Right lobe of liver (tissue), 6 donors: ENCODE measurements at regions not wholly inside any gene's neighbourhood (a gene's known extent, or its start where the extent isn't known, plus 50 kb on each side); places are given as distances from the start of the nearest gene placed in this dataset.

Source experiments
- ATAC-seq, 4 donors: fragments of 200-7000 bp; cut with Tn5 transposase; one replicate each; pipeline ENCODE4 v1.9.1; 2020; ENCODE audit warnings: mild to moderate bottlenecking in 4 of 4, moderate library complexity in 4 of 4
- DNase-seq, 3 donors: peaks; one replicate each; pipeline ENCODE4 v3.0.0-alpha.2; 2020
- H3K27ac ChIP-seq, 3 donors: fragments of 200-600 bp; one replicate each; pipeline ENCODE4 v1.8.0; 2022
- H3K27me3 ChIP-seq, 2 donors: fragments of 200-600 bp; one replicate each; pipeline ENCODE4 v1.8.0; 2022
- H3K36me3 ChIP-seq, 4 donors: fragments of 200-600 bp; sonication (generic) in 1 of 4; one replicate each; pipeline versions ENCODE4 v1.5.1 to v1.8.0; 2017 to 2022; ENCODE audit warnings: control low read depth in 1 of 4
- H3K4me1 ChIP-seq, 4 donors: fragments of 200-600 bp; sonication (generic) in 1 of 4; one replicate each; pipeline versions ENCODE4 v1.5.1 to v1.8.0; 2017 to 2022; ENCODE audit warnings: control low read depth in 1 of 4
- H3K4me3 ChIP-seq, 3 donors: fragments of 200-600 bp; one replicate each; pipeline ENCODE4 v1.8.0; 2022
- H3K9me3 ChIP-seq, 4 donors: fragments of 200-600 bp; sonication (generic) in 1 of 4; one replicate each; pipeline versions ENCODE4 v1.5.1 to v1.8.0; 2017 to 2022; ENCODE audit warnings: control low read depth in 1 of 4
- CTCF ChIP-seq, 4 donors: fragments of 200-600 bp in 3 of 4; fragments of 450-650 bp in 1 of 4; IDR thresholded peaks; one replicate each; pipeline versions ENCODE4 v1.5.1 to v1.8.0; 2016 to 2022; ENCODE audit warnings: antibody characterized with exemption in 4 of 4, mild to moderate bottlenecking in 2 of 4
- POLR2A ChIP-seq: fragments of 450-650 bp; IDR thresholded peaks from one replicate; pipeline ENCODE4 v1.6.1; 2017; ENCODE audit warnings: antibody characterized with exemption, mild to moderate bottlenecking
- WGBS: methylation state at CpG from one replicate; pipeline ENCODE4 v1.1.6; 2018; ENCODE audit warnings: low coverage, low lambda C conversion rate; ENCODE audit not compliant: insufficient coverage; ENCODE audit errors: missing lambda C conversion rate; 5-methylcytosine and 5-hydroxymethylcytosine counted together
- intact Hi-C, 2 donors: fragments of 100-400 bp; cut with DNase I; formaldehyde crosslinking; loops; one replicate each; pipeline versions ENCODE4 v1.11.2 to v1.14.1; 2022
- donor health status: DM: no; HTN: yes; CAD: no.
- donor health status: DM: no; HTN: no; CAD: no.
- donor health status: DM: no; HTN: no; CAD: no.
- donor health status: DM: no; HTN: yes; CAD: no.
- donor health status: DM: no; HTN: yes; CAD: no.

GRCh38 chr6:14310960-14311359, 193.4 kb downstream of the CD83 start:
- Histone ChIP-seq H3K27ac (no peak overlapping the region), H3K4me1 (peaks cover 0 to 27% (median 12%) of the 10 kb centered on the region in 4 donors), H3K9me3 (no peaks in the 10 kb centered on the region), H3K4me3 (no peak overlapping the region), H3K36me3 (no peaks in the 10 kb centered on the region), H3K27me3 (no peaks in the 10 kb centered on the region)
- TF ChIP-seq CTCF (IDR thresholded peaks at IDR 0.05), result no peak
- TF ChIP-seq POLR2A, result no peak
- WGBS, result 13% methylated on average over 5 of the region's 5 CpGs
- DNase-seq (peak in 2 of 3 donors; percentile 65 to 74), ATAC-seq (peak; percentile 87 to 94 (median 91))
- intact Hi-C loops, result no loop called here

- no peak overlapping the region for H3K4me3 ChIP-seq
- peaks cover 0 to 36% (median 12%) of the 10 kb centered on the region in 4 donors for H3K4me1 ChIP-seq
- no peak for TF ChIP-seq POLR2A
- TF ChIP-seq CTCF (IDR thresholded peaks at IDR 0.05), result no peak
- no peaks in the 10 kb centered on the region for H3K9me3 ChIP-seq
- intact Hi-C loops, result no loop called here
- H3K27me3 ChIP-seq, result no peaks in the 10 kb centered on the region
- no peak for DNase-seq
- WGBS, result 78% methylated on average over 6 of the region's 6 CpGs
- no peaks in the 10 kb centered on the region for H3K36me3 ChIP-seq
- no peak for ATAC-seq
- H3K27ac ChIP-seq, result no peak overlapping the region
These were observed 195.0 kb downstream of the CD83 start for GRCh38 chr6:14312587-14312986.

GRCh38 chr6:14313248-14313647, 195.7 kb downstream of the CD83 start:
- Histone ChIP-seq H3K4me1 (peaks cover 0 to 36% (median 12%) of the 10 kb centered on the region in 4 donors), H3K9me3 (no peaks in the 10 kb centered on the region)
- no peak for ATAC-seq

GRCh38 chr6:14315353-14315752, 197.8 kb downstream of the CD83 start:
- ATAC-seq (no peak), DNase-seq (no peak)
- no peaks in the 10 kb centered on the region for H3K27me3 ChIP-seq
- no peak overlapping the region for H3K27ac ChIP-seq
- H3K9me3 ChIP-seq, result no peaks in the 10 kb centered on the region
- no peaks in the 10 kb centered on the region for H3K36me3 ChIP-seq
- intact Hi-C loops, result no loop called here
- H3K4me1 ChIP-seq, result peaks cover 0 to 19% (median 5%) of the 10 kb centered on the region in 4 donors
- no peak overlapping the region for H3K4me3 ChIP-seq
- TF ChIP-seq CTCF (IDR thresholded peaks at IDR 0.05) (no peak), POLR2A (no peak)

More at GRCh38 chr6:14313248-14313647, 195.7 kb downstream of the CD83 start:
- intact Hi-C loops, result no loop called here
- no peak for DNase-seq
- TF ChIP-seq CTCF (IDR thresholded peaks at IDR 0.05) (no peak), POLR2A (no peak)
- Histone ChIP-seq H3K36me3 (no peaks in the 10 kb centered on the region), H3K4me3 (no peak overlapping the region), H3K27ac (no peak overlapping the region), H3K27me3 (no peaks in the 10 kb centered on the region)
- WGBS, result 86% methylated on average over 1 of the region's 2 CpGs
